ENCODE measurements at regions not wholly inside any gene's neighbourhood (a gene's known extent, or its start where the extent isn't known, plus 50 kb on each side); places are given as distances from the start of the nearest gene placed in this dataset.

GRCh38 chr1:14027099-14027498, 327.1 kb downstream of the PRDM2 start:
- TF ChIP-seq, protein P1, sequence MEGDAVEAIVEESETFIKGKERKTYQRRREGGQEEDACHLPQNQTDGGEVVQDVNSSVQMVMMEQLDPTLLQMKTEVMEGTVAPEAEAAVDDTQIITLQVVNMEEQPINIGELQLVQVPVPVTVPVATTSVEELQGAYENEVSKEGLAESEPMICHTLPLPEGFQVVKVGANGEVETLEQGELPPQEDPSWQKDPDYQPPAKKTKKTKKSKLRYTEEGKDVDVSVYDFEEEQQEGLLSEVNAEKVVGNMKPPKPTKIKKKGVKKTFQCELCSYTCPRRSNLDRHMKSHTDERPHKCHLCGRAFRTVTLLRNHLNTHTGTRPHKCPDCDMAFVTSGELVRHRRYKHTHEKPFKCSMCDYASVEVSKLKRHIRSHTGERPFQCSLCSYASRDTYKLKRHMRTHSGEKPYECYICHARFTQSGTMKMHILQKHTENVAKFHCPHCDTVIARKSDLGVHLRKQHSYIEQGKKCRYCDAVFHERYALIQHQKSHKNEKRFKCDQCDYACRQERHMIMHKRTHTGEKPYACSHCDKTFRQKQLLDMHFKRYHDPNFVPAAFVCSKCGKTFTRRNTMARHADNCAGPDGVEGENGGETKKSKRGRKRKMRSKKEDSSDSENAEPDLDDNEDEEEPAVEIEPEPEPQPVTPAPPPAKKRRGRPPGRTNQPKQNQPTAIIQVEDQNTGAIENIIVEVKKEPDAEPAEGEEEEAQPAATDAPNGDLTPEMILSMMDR (IDR thresholded peaks at IDR 0.05; ENCODE audit: extremely low read depth, missing control alignments), result no peak
- no peak for DNase-seq (ENCODE audit: low spot score)

GRCh38 chr1:14031461-14031860, 331.5 kb downstream of the PRDM2 start:
- DNase-seq (ENCODE audit: low spot score), result no peak
- TF ChIP-seq, protein P1 (IDR thresholded peaks at IDR 0.05; ENCODE audit: extremely low read depth, missing control alignments), result no peak

DNA sequence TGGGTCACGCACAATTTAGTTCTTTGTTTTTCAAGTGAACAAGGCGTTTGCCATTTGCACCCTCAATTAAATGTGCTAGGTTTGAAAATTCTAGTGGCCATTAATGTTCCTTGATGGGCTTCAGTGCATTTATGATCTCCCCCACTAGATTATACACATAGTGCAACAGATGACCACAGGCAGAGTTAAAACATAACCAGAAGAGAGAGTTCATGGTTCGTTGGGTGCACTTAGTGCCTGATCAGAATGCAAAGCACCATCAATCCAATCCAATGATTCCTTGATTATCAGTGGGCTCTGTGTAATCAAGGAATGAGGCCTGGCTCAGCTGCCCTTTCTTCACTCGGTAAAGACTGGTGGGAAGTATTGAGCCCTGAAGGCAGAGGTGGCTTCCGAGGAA, 334.5 kb downstream of the PRDM2 start:
- TF ChIP-seq, protein P1 (IDR thresholded peaks at IDR 0.05; ENCODE audit: extremely low read depth, missing control alignments), result no peak
- DNase-seq (ENCODE audit: low spot score), result no peak

GRCh38 chr1:14037101-14037847, 337.3 kb downstream of the PRDM2 start:
- TF ChIP-seq, protein P1 (IDR thresholded peaks at IDR 0.05; ENCODE audit: extremely low read depth, missing control alignments), result no peak
- no peak for DNase-seq (ENCODE audit: low spot score)

GRCh38 chr1:14039582-14040430, 339.8 kb downstream of the PRDM2 start:
- peak; percentile 7 for DNase-seq (ENCODE audit: low spot score)
- TF ChIP-seq, protein P1 (IDR thresholded peaks at IDR 0.05; ENCODE audit: extremely low read depth, missing control alignments), result no peak

DNA sequence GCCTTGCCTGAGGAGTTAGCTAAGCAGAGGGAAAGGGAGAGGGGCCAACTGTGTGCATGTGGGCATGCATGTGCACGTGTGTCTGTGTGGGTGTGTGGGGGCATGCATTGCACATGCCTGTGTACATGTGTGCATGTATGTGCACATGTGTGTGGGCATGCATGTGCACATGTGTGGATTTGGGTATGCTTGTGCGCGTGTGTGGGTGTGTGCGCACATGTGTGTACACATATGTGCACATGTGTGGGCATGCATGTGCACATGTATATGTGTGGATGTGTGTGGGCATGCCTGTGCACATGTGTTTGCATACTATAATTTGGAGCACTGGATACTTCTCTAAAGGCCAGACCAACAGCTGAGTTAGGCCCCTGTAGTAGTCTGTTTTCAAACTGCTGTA, 350.0 kb downstream of the PRDM2 start:
- TF ChIP-seq, protein P1 (IDR thresholded peaks at IDR 0.05; ENCODE audit: extremely low read depth, missing control alignments), result no peak
- DNase-seq (ENCODE audit: low spot score), result no peak
